Gastroesophageal sphincter (tissue), 3 donors: ENCODE measurements at regions not wholly inside any gene's neighbourhood (a gene's known extent, or its start where the extent isn't known, plus 50 kb on each side); places are given as distances from the start of the nearest gene placed in this dataset.

ENCODE experiments used
- POLR2AphosphoS5 ChIP-seq: sonication (generic); formaldehyde crosslinking; IDR thresholded peaks from one replicate; pipeline ENCODE4 v1.6.1; 2017; ENCODE audit warnings: antibody characterized with exemption
- TF ChIP-seq, protein P1 (sequence below), 4 experiments: fragments of 200-600 bp in 2 of 4; fragments of 450-650 bp in 2 of 4; sonication (generic) in 1 of 4; IDR thresholded peaks; one replicate each; pipeline ENCODE4 v1.5.1; 2017 to 2019; ENCODE audit warnings: antibody characterized with exemption in 4 of 4, mild to moderate bottlenecking in 2 of 4, moderate library complexity in 2 of 4

DNA sequence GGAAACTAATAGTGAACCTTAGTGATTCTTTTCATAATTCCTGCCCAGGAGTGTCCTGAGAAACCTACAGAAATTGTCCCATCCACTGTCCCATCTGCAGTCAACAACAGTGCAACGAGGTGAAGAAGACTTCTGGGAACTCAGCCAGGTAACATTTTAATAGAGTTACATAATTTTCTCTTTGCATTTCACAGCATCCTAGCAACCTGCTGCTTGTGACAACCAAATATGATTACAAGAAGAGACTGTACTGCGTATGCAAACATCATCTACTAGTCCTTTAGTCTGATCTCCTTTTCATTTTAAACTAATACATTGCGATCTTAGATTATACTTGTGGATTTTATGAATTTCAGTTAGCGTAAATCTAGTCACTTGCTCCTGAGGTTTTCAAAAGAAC lies 951.6 kb downstream of the TFAP2A start:
- no peak for TF ChIP-seq POLR2AphosphoS5
- TF ChIP-seq, protein P1, sequence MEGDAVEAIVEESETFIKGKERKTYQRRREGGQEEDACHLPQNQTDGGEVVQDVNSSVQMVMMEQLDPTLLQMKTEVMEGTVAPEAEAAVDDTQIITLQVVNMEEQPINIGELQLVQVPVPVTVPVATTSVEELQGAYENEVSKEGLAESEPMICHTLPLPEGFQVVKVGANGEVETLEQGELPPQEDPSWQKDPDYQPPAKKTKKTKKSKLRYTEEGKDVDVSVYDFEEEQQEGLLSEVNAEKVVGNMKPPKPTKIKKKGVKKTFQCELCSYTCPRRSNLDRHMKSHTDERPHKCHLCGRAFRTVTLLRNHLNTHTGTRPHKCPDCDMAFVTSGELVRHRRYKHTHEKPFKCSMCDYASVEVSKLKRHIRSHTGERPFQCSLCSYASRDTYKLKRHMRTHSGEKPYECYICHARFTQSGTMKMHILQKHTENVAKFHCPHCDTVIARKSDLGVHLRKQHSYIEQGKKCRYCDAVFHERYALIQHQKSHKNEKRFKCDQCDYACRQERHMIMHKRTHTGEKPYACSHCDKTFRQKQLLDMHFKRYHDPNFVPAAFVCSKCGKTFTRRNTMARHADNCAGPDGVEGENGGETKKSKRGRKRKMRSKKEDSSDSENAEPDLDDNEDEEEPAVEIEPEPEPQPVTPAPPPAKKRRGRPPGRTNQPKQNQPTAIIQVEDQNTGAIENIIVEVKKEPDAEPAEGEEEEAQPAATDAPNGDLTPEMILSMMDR (IDR thresholded peaks at IDR 0.05), result no peak
